ENCODE measurements at regions not wholly inside any gene's neighbourhood (a gene's known extent, or its start where the extent isn't known, plus 50 kb on each side); places are given as distances from the start of the nearest gene placed in this dataset.

GRCh38 chr10:124306922-124307371 is 111.8 kb downstream of the OAT start:
- no peak for DNase-seq (ENCODE audit: low read depth, low spot score)
- H3K4me3 ChIP-seq (ENCODE audit: low read length) = no peak overlapping the region

- no peak for DNase-seq (ENCODE audit: low read depth, low spot score)
Measured at GRCh38 chr10:124306520-124306919, 112.2 kb downstream of the OAT start.

GRCh38 chr10:124305984-124306383 is 112.7 kb downstream of the OAT start:
- H3K4me3 ChIP-seq (ENCODE audit: low read length) = no peak overlapping the region
- DNase-seq (ENCODE audit: low read depth, low spot score) = no peak

More at GRCh38 chr10:124306520-124306919, 112.2 kb downstream of the OAT start:
- no peak overlapping the region for H3K4me3 ChIP-seq (ENCODE audit: low read length)

GRCh38 chr10:124305131-124305530 is 113.6 kb downstream of the OAT start:
- H3K4me3 ChIP-seq (ENCODE audit: low read length) = no peak overlapping the region
- DNase-seq (ENCODE audit: low read depth, low spot score) = no peak

- no peak overlapping the region for H3K4me3 ChIP-seq (ENCODE audit: low read length)
- DNase-seq (ENCODE audit: low read depth, low spot score) = no peak
Measured at GRCh38 chr10:124303662-124304418, 114.9 kb downstream of the OAT start.

- H3K4me3 ChIP-seq (ENCODE audit: low read length) = no peak overlapping the region
- DNase-seq (ENCODE audit: low read depth, low spot score) = no peak
Measured at GRCh38 chr10:124302951-124303505, 115.7 kb downstream of the OAT start.

- H3K4me3 ChIP-seq (ENCODE audit: low read length) = no peak overlapping the region
- no peak for DNase-seq (ENCODE audit: low read depth, low spot score)
Measured at GRCh38 chr10:124301736-124302135, 117.0 kb downstream of the OAT start.

- H3K4me3 ChIP-seq (ENCODE audit: low read length) = no peak overlapping the region
- no peak for DNase-seq (ENCODE audit: low read depth, low spot score)
Measured at GRCh38 chr10:124300735-124301134, 118.0 kb downstream of the OAT start.

GRCh38 chr10:124300224-124300623 is 118.5 kb downstream of the OAT start:
- no peak overlapping the region for H3K4me3 ChIP-seq (ENCODE audit: low read length)

GRCh38 chr10:124299696-124300095 is 119.0 kb downstream of the OAT start:
- DNase-seq (ENCODE audit: low read depth, low spot score) = no peak
- no peak overlapping the region for H3K4me3 ChIP-seq (ENCODE audit: low read length)

More at GRCh38 chr10:124300224-124300623, 118.5 kb downstream of the OAT start:
- no peak for DNase-seq (ENCODE audit: low read depth, low spot score)

- H3K4me3 ChIP-seq (ENCODE audit: low read length) = no peak overlapping the region
- no peak for DNase-seq (ENCODE audit: low read depth, low spot score)
Measured at GRCh38 chr10:124298891-124299290, 119.8 kb downstream of the OAT start.

- DNase-seq (ENCODE audit: low read depth, low spot score) = no peak
- H3K4me3 ChIP-seq (ENCODE audit: low read length) = no peak overlapping the region
Measured at GRCh38 chr10:124296813-124297788, 121.6 kb downstream of the OAT start.

- H3K4me3 ChIP-seq (ENCODE audit: low read length) = no peak overlapping the region
- DNase-seq (ENCODE audit: low read depth, low spot score) = no peak
Measured at GRCh38 chr10:124296121-124296812, 122.5 kb downstream of the OAT start.

GRCh38 chr10:124294811-124295770 is 123.6 kb downstream of the OAT start:
- no peak overlapping the region for H3K4me3 ChIP-seq (ENCODE audit: low read length)
- no peak for DNase-seq (ENCODE audit: low read depth, low spot score)

GRCh38 chr10:124293616-124294449 is 124.9 kb downstream of the OAT start:
- H3K4me3 ChIP-seq (ENCODE audit: low read length) = no peak overlapping the region
- no peak for DNase-seq (ENCODE audit: low read depth, low spot score)

GRCh38 chr10:124292911-124293615 is 125.7 kb downstream of the OAT start:
- no peak for DNase-seq (ENCODE audit: low read depth, low spot score)
- no peak overlapping the region for H3K4me3 ChIP-seq (ENCODE audit: low read length)

All from Jurkat, Clone E6-1 (cell line).